Ectodermal cell (in vitro differentiated cells): ENCODE measurements at regions not wholly inside any gene's neighbourhood (a gene's known extent, or its start where the extent isn't known, plus 50 kb on each side); places are given as distances from the start of the nearest gene placed in this dataset.
"Not testable (repeated sequence)": the region's sequence is repeated elsewhere in the genome, so short reads cannot be mapped to it uniquely, and the experiment has no call there.

Source experiments
- H3K27ac ChIP-seq: 2 replicates; pipeline ENCODE4 v1.7.0; 2013; ENCODE audit warnings: mild to moderate bottlenecking, low read depth, low read length; ENCODE audit not compliant: insufficient read depth, poor library complexity, severe bottlenecking
- H3K27me3 ChIP-seq: 2 replicates; pipeline ENCODE4 v1.7.0; 2013; ENCODE audit warnings: mild to moderate bottlenecking, low read length; ENCODE audit not compliant: insufficient read depth, control insufficient read depth, poor library complexity, severe bottlenecking
- H3K36me3 ChIP-seq: one replicate; pipeline ENCODE4 v1.7.0; 2013; ENCODE audit warnings: low read length; ENCODE audit not compliant: control insufficient read depth, insufficient read depth
- H3K4me1 ChIP-seq: one replicate; pipeline ENCODE4 v1.7.0; 2013; ENCODE audit warnings: low read length; ENCODE audit not compliant: control insufficient read depth, insufficient read depth
- H3K4me3 ChIP-seq: 2 replicates; pipeline ENCODE4 v1.7.0; 2013; ENCODE audit warnings: low read depth, low read length, control low read depth; ENCODE audit not compliant: insufficient read depth
- H3K9me3 ChIP-seq: 2 replicates; pipeline ENCODE4 v1.7.0; 2013; ENCODE audit warnings: mild to moderate bottlenecking, low read length, moderate library complexity; ENCODE audit not compliant: control insufficient read depth
- WGBS, 2 experiments: methylation state at CpG; one replicate each; pipeline ENCODE4 v1.1.7; 2013; ENCODE audit warnings: missing lambda C conversion rate in 2 of 2; 5-methylcytosine and 5-hydroxymethylcytosine counted together

- Histone ChIP-seq H3K9me3 (no peaks in the 10 kb centered on the region), H3K27ac (no peak overlapping the region), H3K4me1 (peaks cover 15% of the 10 kb centered on the region), H3K36me3 (no peaks in the 10 kb centered on the region), H3K4me3 (no peak overlapping the region), H3K27me3 (no peaks in the 10 kb centered on the region)
- WGBS, 2 experiments = 77 to 79% methylated on average over 2 of the region's 2 CpGs
Measured at GRCh38 chr2:216984937-216985336, 125.1 kb upstream of the TNP1 start.

- H3K9me3 ChIP-seq, H3K36me3 ChIP-seq, H3K27ac ChIP-seq, H3K4me3 ChIP-seq, H3K27me3 ChIP-seq: not testable (repeated sequence)
- WGBS, 2 experiments = 90% methylated on average over 7 of the region's 7 CpGs
- peaks cover 15% of the 10 kb centered on the region for H3K4me1 ChIP-seq
Measured at GRCh38 chr2:216981951-216982350, 122.1 kb upstream of the TNP1 start.

GRCh38 chr2:216980510-216980909 lies 120.6 kb upstream of the TNP1 start:
- not testable (repeated sequence) for H3K27ac ChIP-seq, H3K4me3 ChIP-seq, H3K27me3 ChIP-seq, H3K4me1 ChIP-seq, H3K36me3 ChIP-seq, H3K9me3 ChIP-seq
- 83 to 93% methylated on average over 1 of the region's 1 CpG for WGBS, 2 experiments

- no peak overlapping the region for H3K4me3 ChIP-seq
- H3K27ac ChIP-seq = no peak overlapping the region
- H3K36me3 ChIP-seq = no peaks in the 10 kb centered on the region
- no peaks in the 10 kb centered on the region for H3K27me3 ChIP-seq
- no peaks in the 10 kb centered on the region for H3K4me1 ChIP-seq
- H3K9me3 ChIP-seq = no peaks in the 10 kb centered on the region
- WGBS, 2 experiments = 94 to 95% methylated on average over 12 of the region's 12 CpGs
Measured at GRCh38 chr2:216974321-216975302, 114.7 kb upstream of the TNP1 start.

- no peaks in the 10 kb centered on the region for H3K9me3 ChIP-seq
- H3K4me3 ChIP-seq = no peak overlapping the region
- H3K27me3 ChIP-seq = no peaks in the 10 kb centered on the region
- H3K27ac ChIP-seq = no peak overlapping the region
- WGBS, 2 experiments = 96 to 98% methylated on average over 2 of the region's 2 CpGs
- no peaks in the 10 kb centered on the region for H3K36me3 ChIP-seq
- H3K4me1 ChIP-seq = no peaks in the 10 kb centered on the region
Measured at GRCh38 chr2:216971593-216971992, 111.7 kb upstream of the TNP1 start.

- Histone ChIP-seq H3K9me3 (no peaks in the 10 kb centered on the region), H3K36me3 (no peaks in the 10 kb centered on the region), H3K4me1 (no peaks in the 10 kb centered on the region), H3K4me3 (no peak overlapping the region), H3K27me3 (no peaks in the 10 kb centered on the region), H3K27ac (no peak overlapping the region)
- WGBS, 2 experiments = 95% methylated on average over 2 of the region's 2 CpGs
Measured at GRCh38 chr2:216970359-216970915, 110.6 kb upstream of the TNP1 start.

- 97 to 100% methylated on average over 1 of the region's 1 CpG for WGBS, 2 experiments
- no peak overlapping the region for H3K27ac ChIP-seq
- no peaks in the 10 kb centered on the region for H3K4me1 ChIP-seq
- H3K36me3 ChIP-seq = no peaks in the 10 kb centered on the region
- H3K9me3 ChIP-seq = no peaks in the 10 kb centered on the region
- H3K27me3 ChIP-seq = no peaks in the 10 kb centered on the region
- H3K4me3 ChIP-seq = no peak overlapping the region
Measured at GRCh38 chr2:216967889-216968288, 108.0 kb upstream of the TNP1 start.

- WGBS, 2 experiments = 96 to 98% methylated on average over 4 to 6 of the region's 6 CpGs
- Histone ChIP-seq H3K9me3 (no peaks in the 10 kb centered on the region), H3K4me1 (no peaks in the 10 kb centered on the region), H3K27ac (no peak overlapping the region), H3K4me3 (no peak overlapping the region), H3K36me3 (no peaks in the 10 kb centered on the region), H3K27me3 (no peaks in the 10 kb centered on the region)
Measured at GRCh38 chr2:216960671-216961268, 100.9 kb upstream of the TNP1 start.

- no peak overlapping the region for H3K4me3 ChIP-seq
- H3K36me3 ChIP-seq = no peaks in the 10 kb centered on the region
- H3K27ac ChIP-seq = no peak overlapping the region
- WGBS, 2 experiments = 77 to 83% methylated on average over 3 of the region's 3 CpGs
- no peaks in the 10 kb centered on the region for H3K9me3 ChIP-seq
- H3K4me1 ChIP-seq = no peaks in the 10 kb centered on the region
- H3K27me3 ChIP-seq = no peaks in the 10 kb centered on the region
Measured at GRCh38 chr2:216959433-216959832, 99.6 kb upstream of the TNP1 start.

GRCh38 chr2:216956820-216957493 lies 97.1 kb upstream of the TNP1 start:
- no peak overlapping the region for H3K27ac ChIP-seq
- WGBS, 2 experiments = 90 to 95% methylated on average over 5 of the region's 5 CpGs
- H3K4me1 ChIP-seq = no peaks in the 10 kb centered on the region
- H3K4me3 ChIP-seq = no peak overlapping the region
- H3K27me3 ChIP-seq = no peaks in the 10 kb centered on the region
- no peaks in the 10 kb centered on the region for H3K9me3 ChIP-seq
- no peaks in the 10 kb centered on the region for H3K36me3 ChIP-seq
